Neural cell (in vitro differentiated cells): ENCODE measurements at regions not wholly inside any gene's neighbourhood (a gene's known extent, or its start where the extent isn't known, plus 50 kb on each side); places are given as distances from the start of the nearest gene placed in this dataset.

ENCODE experiments used
- H2AFZ ChIP-seq: fragments of 200-600, 300-800 bp; sonication (generic), shearing (Covaris generic); 2 replicates; pipeline ENCODE4 v1.6.0; 2014; ENCODE audit warnings: low read depth, mild to moderate bottlenecking, antibody characterized with exemption, low read length, moderate library complexity
- H3F3A ChIP-seq: fragments of 200-600 bp; shearing (Covaris generic); 2 replicates; pipeline ENCODE4 v1.6.1; 2016; ENCODE audit warnings: mild to moderate bottlenecking, moderate library complexity, mixed read lengths, antibody characterized with exemption, low read length; ENCODE audit not compliant: insufficient read depth, poor library complexity, severe bottlenecking
- H3K27ac ChIP-seq: fragments of 200-600, 300-800 bp; sonication (generic), shearing (Covaris generic); 2 replicates; pipeline ENCODE4 v1.5.1; 2014; ENCODE audit warnings: mild to moderate bottlenecking, low read length, moderate library complexity
- H3K27me3 ChIP-seq: fragments of 300-800, 200-600 bp; sonication (generic), shearing (Covaris generic); 2 replicates; pipeline ENCODE4 v1.6.0; 2014; ENCODE audit warnings: mild to moderate bottlenecking, low read depth, low read length, moderate library complexity; ENCODE audit not compliant: insufficient read depth
- H3K36me3 ChIP-seq: fragments of 300-800, 200-600 bp; sonication (generic), shearing (Covaris generic); 2 replicates; pipeline ENCODE4 v1.5.1; 2014; ENCODE audit warnings: mild to moderate bottlenecking, antibody characterized with exemption, low read length, moderate library complexity; ENCODE audit not compliant: insufficient read depth
- H3K4me2 ChIP-seq: fragments of 300-800, 200-600 bp; sonication (generic), shearing (Covaris generic); 2 replicates; pipeline ENCODE4 v1.6.0; 2014; ENCODE audit warnings: mild to moderate bottlenecking, low read length
- H3K4me3 ChIP-seq: fragments of 300-800, 200-600 bp; sonication (generic), shearing (Covaris generic); 2 replicates; pipeline ENCODE4 v1.5.1; 2014; ENCODE audit warnings: mild to moderate bottlenecking, low read length, moderate library complexity
- H3K79me2 ChIP-seq: fragments of 200-600 bp; shearing (Covaris generic); replicated peaks from 2 replicates; pipeline ENCODE4 v1.6.0; 2014; ENCODE audit warnings: mild to moderate bottlenecking, low read length, moderate library complexity; ENCODE audit not compliant: insufficient read depth
- H3K9ac ChIP-seq: fragments of 300-800, 200-600 bp; sonication (generic), shearing (Covaris generic); 2 replicates; pipeline ENCODE4 v1.6.1; 2016; ENCODE audit warnings: mild to moderate bottlenecking, low read length, mixed read lengths
- H3K9me2 ChIP-seq: fragments of 200-600 bp; shearing (Covaris generic); 2 replicates; pipeline ENCODE4 v1.6.1; 2016; ENCODE audit warnings: mild to moderate bottlenecking, low read length, mixed read lengths; ENCODE audit not compliant: insufficient read depth
- H3K9me3 ChIP-seq: fragments of 200-600, 300-800 bp; sonication (generic), shearing (Covaris generic); 2 replicates; pipeline ENCODE4 v1.6.1; 2016; ENCODE audit warnings: mild to moderate bottlenecking, mixed run types, low read length, moderate library complexity, mixed read lengths
- H4K20me1 ChIP-seq: fragments of 200-600 bp; shearing (Covaris generic); 2 replicates; pipeline ENCODE4 v1.6.1; 2016; ENCODE audit warnings: mild to moderate bottlenecking, mixed run types; ENCODE audit not compliant: insufficient read depth
- CTCF ChIP-seq: fragments of 450-650 bp; IDR thresholded peaks from 2 replicates; pipeline ENCODE4 v1.5.1; 2014; ENCODE audit warnings: antibody characterized with exemption, mild to moderate bottlenecking, moderate library complexity; ENCODE audit not compliant: poor library complexity, severe bottlenecking
- EP300 ChIP-seq: fragments of 450-650 bp; conservative IDR thresholded peaks from 2 replicates; pipeline ENCODE4 v1.6.1; 2014; ENCODE audit warnings: antibody characterized with exemption, mild to moderate bottlenecking, moderate library complexity; ENCODE audit not compliant: poor library complexity, severe bottlenecking
- EZH2 ChIP-seq: fragments of 200-600, 300-800 bp; shearing (Covaris generic), sonication (generic); IDR thresholded peaks from 2 replicates; pipeline ENCODE4 v1.6.1; 2014; ENCODE audit warnings: antibody characterized with exemption, low read length, borderline replicate concordance, mild to moderate bottlenecking; ENCODE audit not compliant: insufficient read depth, poor library complexity, severe bottlenecking
- MXI1 ChIP-seq: fragments of 450-650 bp; conservative IDR thresholded peaks from 2 replicates; pipeline ENCODE4 v1.6.1; 2014; ENCODE audit warnings: antibody characterized with exemption, mild to moderate bottlenecking; ENCODE audit not compliant: poor library complexity, severe bottlenecking
- POLR2AphosphoS5 ChIP-seq: IDR thresholded peaks from 2 replicates; pipeline ENCODE4 v1.6.1; 2012
- RAD21 ChIP-seq: fragments of 450-650 bp; conservative IDR thresholded peaks from 2 replicates; pipeline ENCODE4 v1.6.1; 2014; ENCODE audit warnings: antibody characterized with exemption, mild to moderate bottlenecking, moderate library complexity
- REST ChIP-seq: IDR thresholded peaks from 2 replicates; pipeline ENCODE4 v1.6.1; 2012; ENCODE audit warnings: borderline replicate concordance
- SMC3 ChIP-seq: fragments of 450-650 bp; conservative IDR thresholded peaks from 2 replicates; pipeline ENCODE4 v1.6.1; 2014; ENCODE audit warnings: antibody characterized with exemption, mild to moderate bottlenecking, moderate library complexity; ENCODE audit not compliant: poor library complexity
- TAF1 ChIP-seq: IDR thresholded peaks from 2 replicates; pipeline ENCODE4 v1.6.1; 2012; ENCODE audit warnings: low read depth

GRCh38 chr13:109885235-109885634 lies 98.9 kb upstream of the IRS2 start:
- TF ChIP-seq EZH2 (no peak), RAD21 (no peak), REST (no peak), POLR2AphosphoS5 (no peak), SMC3 (no peak), CTCF (no peak), MXI1 (no peak), TAF1 (no peak), EP300 (no peak)
- Histone ChIP-seq H2AFZ (no peak overlapping the region), H3K36me3 (no peaks in the 10 kb centered on the region), H3K27me3 (no peaks in the 10 kb centered on the region), H3K4me3 (no peak overlapping the region), H3K4me2 (no peak overlapping the region), H4K20me1 (no peaks in the 10 kb centered on the region), H3K9ac (no peak overlapping the region), H3K9me2 (no peaks in the 10 kb centered on the region), H3K27ac (no peak overlapping the region), H3F3A (no peaks in the 10 kb centered on the region), H3K9me3 (no peaks in the 10 kb centered on the region), H3K79me2 (no peaks in the 10 kb centered on the region)

- Histone ChIP-seq H3K27me3 (no peaks in the 10 kb centered on the region), H3K4me3 (no peak overlapping the region), H3K9me3 (no peaks in the 10 kb centered on the region), H3K27ac (no peak overlapping the region), H4K20me1 (no peaks in the 10 kb centered on the region), H3K4me2 (no peak overlapping the region), H2AFZ (no peak overlapping the region), H3F3A (no peaks in the 10 kb centered on the region), H3K79me2 (no peaks in the 10 kb centered on the region), H3K9ac (no peak overlapping the region), H3K9me2 (no peaks in the 10 kb centered on the region), H3K36me3 (no peaks in the 10 kb centered on the region)
- TF ChIP-seq EZH2: no peak
- TF ChIP-seq SMC3: no peak
- TF ChIP-seq MXI1: no peak
- no peak for TF ChIP-seq TAF1
- no peak for TF ChIP-seq EP300
- no peak for TF ChIP-seq POLR2AphosphoS5
- no peak for TF ChIP-seq CTCF
- no peak for TF ChIP-seq REST
- no peak for TF ChIP-seq RAD21
These were observed 98.1 kb upstream of the IRS2 start for GRCh38 chr13:109884462-109884861.
